Colonic mucosa (tissue), 4 donors: ENCODE measurements at regions not wholly inside any gene's neighbourhood (a gene's known extent, or its start where the extent isn't known, plus 50 kb on each side); places are given as distances from the start of the nearest gene placed in this dataset.

Source experiments
- DNase-seq: peaks from one replicate; pipeline ENCODE4 v3.0.0-alpha.2; 2020
- H3K27ac ChIP-seq: fragments of 200-600 bp; one replicate; pipeline ENCODE4 v1.8.0; 2021
- H3K27me3 ChIP-seq: fragments of 200-600 bp; one replicate; pipeline ENCODE4 v1.8.0; 2021
- H3K36me3 ChIP-seq: fragments of 200-600 bp; one replicate; pipeline ENCODE4 v1.8.0; 2021
- H3K4me1 ChIP-seq: fragments of 200-600 bp; one replicate; pipeline ENCODE4 v1.8.0; 2021; ENCODE audit warnings: mild to moderate bottlenecking
- H3K4me3 ChIP-seq: fragments of 200-600 bp; one replicate; pipeline ENCODE4 v1.8.0; 2021
- H3K9ac ChIP-seq, 2 donors: one replicate each; pipeline ENCODE4 v1.7.0; 2013; ENCODE audit warnings: control low read depth in 2 of 2, low read depth in 2 of 2, low read length in 2 of 2
- H3K9me3 ChIP-seq: fragments of 200-600 bp; one replicate; pipeline ENCODE4 v1.8.0; 2021
- intact Hi-C: fragments of 100-400 bp; cut with DNase I; formaldehyde crosslinking; loops from one replicate; pipeline ENCODE4 v1.14.1; 2022
- TF ChIP-seq, protein P1 (sequence below): fragments of 200-600 bp; IDR thresholded peaks from one replicate; pipeline ENCODE4 v1.8.0; 2022; ENCODE audit warnings: antibody characterized with exemption, mild to moderate bottlenecking
- donor health status: healthy.
- donor health status: DM: no; HTN: no; CAD: no.
- donor health status: DM: no; HTN: no; CAD: no.

DNA sequence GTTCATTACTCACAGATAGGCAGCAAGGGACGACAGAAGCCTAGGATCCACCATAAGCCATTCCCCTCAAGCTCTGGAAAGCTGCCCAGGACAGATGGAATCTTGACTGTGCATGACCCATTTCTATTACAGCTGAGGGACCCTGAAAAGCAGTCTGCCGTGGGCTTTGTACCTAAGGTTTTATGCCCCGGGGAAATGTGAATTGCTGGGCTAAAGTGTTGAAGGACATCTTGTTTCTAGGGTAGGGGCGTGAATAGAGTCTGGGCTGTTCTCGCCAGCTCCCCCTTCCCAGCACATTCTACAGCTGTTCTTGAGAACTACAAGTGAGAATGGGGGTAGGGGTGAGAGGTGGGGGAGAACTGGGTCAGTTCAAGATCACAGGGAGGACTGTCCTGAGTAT, 53.6 kb upstream of the TMTC4 start:
- intact Hi-C loops: loop anchor here (10.0 kb wide), 1 partner anchor 387 kb away; no protein-coding TSS in a partner anchor
- Histone ChIP-seq H3K4me1 (no peaks in the 10 kb centered on the region), H3K27ac (no peak overlapping the region)

GRCh38 chr13:100725472-100725871, 50.9 kb upstream of the TMTC4 start:
- Histone ChIP-seq H3K4me3 (no peak overlapping the region), H3K27me3 (no peaks in the 10 kb centered on the region), H3K9ac (no peak overlapping the region), H3K36me3 (no peaks in the 10 kb centered on the region), H3K9me3 (no peaks in the 10 kb centered on the region), H3K27ac (no peak overlapping the region), H3K4me1 (no peaks in the 10 kb centered on the region)
- TF ChIP-seq, protein P1, sequence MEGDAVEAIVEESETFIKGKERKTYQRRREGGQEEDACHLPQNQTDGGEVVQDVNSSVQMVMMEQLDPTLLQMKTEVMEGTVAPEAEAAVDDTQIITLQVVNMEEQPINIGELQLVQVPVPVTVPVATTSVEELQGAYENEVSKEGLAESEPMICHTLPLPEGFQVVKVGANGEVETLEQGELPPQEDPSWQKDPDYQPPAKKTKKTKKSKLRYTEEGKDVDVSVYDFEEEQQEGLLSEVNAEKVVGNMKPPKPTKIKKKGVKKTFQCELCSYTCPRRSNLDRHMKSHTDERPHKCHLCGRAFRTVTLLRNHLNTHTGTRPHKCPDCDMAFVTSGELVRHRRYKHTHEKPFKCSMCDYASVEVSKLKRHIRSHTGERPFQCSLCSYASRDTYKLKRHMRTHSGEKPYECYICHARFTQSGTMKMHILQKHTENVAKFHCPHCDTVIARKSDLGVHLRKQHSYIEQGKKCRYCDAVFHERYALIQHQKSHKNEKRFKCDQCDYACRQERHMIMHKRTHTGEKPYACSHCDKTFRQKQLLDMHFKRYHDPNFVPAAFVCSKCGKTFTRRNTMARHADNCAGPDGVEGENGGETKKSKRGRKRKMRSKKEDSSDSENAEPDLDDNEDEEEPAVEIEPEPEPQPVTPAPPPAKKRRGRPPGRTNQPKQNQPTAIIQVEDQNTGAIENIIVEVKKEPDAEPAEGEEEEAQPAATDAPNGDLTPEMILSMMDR: no peak
- intact Hi-C loops: loop anchor here (10.0 kb wide), 1 partner anchor 389 kb away; no protein-coding TSS in a partner anchor
- no peak for DNase-seq

More for the DNA sequence above, 53.6 kb upstream of the TMTC4 start:
- Histone ChIP-seq H3K9me3 (no peaks in the 10 kb centered on the region), H3K9ac (no peak overlapping the region), H3K36me3 (no peaks in the 10 kb centered on the region), H3K27me3 (no peaks in the 10 kb centered on the region), H3K4me3 (no peak overlapping the region)
- DNase-seq: no peak
- TF ChIP-seq, protein P1: no peak

DNA sequence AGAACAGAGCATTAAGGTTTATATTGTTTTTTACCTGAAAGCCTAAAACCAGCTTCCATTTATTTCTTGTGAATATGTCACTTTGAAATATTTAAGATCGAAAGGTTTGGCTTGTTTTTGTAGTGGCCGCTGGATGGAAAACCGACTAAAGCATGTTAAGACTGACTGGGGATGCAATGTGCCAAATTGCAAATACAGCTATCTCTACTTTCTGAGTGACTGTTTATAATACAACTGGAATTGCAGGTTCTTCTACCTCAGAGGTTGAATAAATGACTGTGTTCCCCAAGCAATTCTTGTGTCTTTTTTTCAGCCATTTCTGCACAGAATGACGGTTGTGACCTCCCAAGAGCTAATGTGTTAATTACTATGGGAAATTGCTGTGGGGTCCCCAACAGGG, 50.0 kb upstream of the TMTC4 start:
- no peak overlapping the region for H3K4me3 ChIP-seq
- no peaks in the 10 kb centered on the region for H3K4me1 ChIP-seq
- DNase-seq: no peak
- TF ChIP-seq, protein P1: no peak
- intact Hi-C loops: loop anchor here (10.0 kb wide), 1 partner anchor 390 kb away; no protein-coding TSS in a partner anchor
- H3K36me3 ChIP-seq: no peaks in the 10 kb centered on the region
- H3K27ac ChIP-seq: no peak overlapping the region
- H3K9ac ChIP-seq: no peak overlapping the region
- H3K27me3 ChIP-seq: no peaks in the 10 kb centered on the region
- no peaks in the 10 kb centered on the region for H3K9me3 ChIP-seq
